ENCODE measurements at regions not wholly inside any gene's neighbourhood (a gene's known extent, or its start where the extent isn't known, plus 50 kb on each side); places are given as distances from the start of the nearest gene placed in this dataset.

- 93 to 96% (median 96%) methylated on average over 25 to 30 of the region's 30 CpGs for WGBS, 3 donors
- no peaks in the 10 kb centered on the region for H3K27me3 ChIP-seq
- H3K4me3 ChIP-seq: no peak overlapping the region
- intact Hi-C loops (cut with DNase I): loop anchor here in 1 of 4 donors (5.0 kb wide), 1 partner anchor 389 kb away; no protein-coding TSS in a partner anchor
- H3K27ac ChIP-seq: no peak overlapping the region
- H3K4me1 ChIP-seq (ENCODE audit: insufficient read depth): no peaks in the 10 kb centered on the region
- no peak for DNase-seq
- no peaks in the 10 kb centered on the region for H3K9me3 ChIP-seq
- H3K36me3 ChIP-seq: no peaks in the 10 kb centered on the region
- no peak for TF ChIP-seq POLR2A (IDR thresholded peaks at IDR 0.05)
- no peak for TF ChIP-seq CTCF (IDR thresholded peaks at IDR 0.05)
- TF ChIP-seq EP300 (IDR thresholded peaks at IDR 0.05): no peak
Observed at GRCh38 chrX:109875831-109876230, 127.1 kb upstream of the TMEM164 start.

GRCh38 chrX:109878236-109878635 is 124.7 kb upstream of the TMEM164 start:
- Histone ChIP-seq H3K36me3 (no peaks in the 10 kb centered on the region), H3K4me1 (ENCODE audit: insufficient read depth) (no peaks in the 10 kb centered on the region)
- no peak for DNase-seq

GRCh38 chrX:109879991-109880390 is 122.9 kb upstream of the TMEM164 start:
- no peak for DNase-seq
- no peaks in the 10 kb centered on the region for H3K9me3 ChIP-seq
- intact Hi-C loops (cut with DNase I): loop anchor here in 1 of 4 donors (5.0 kb wide), 1 partner anchor 393 kb away; no protein-coding TSS in a partner anchor
- no peak overlapping the region for H3K27ac ChIP-seq
- no peaks in the 10 kb centered on the region for H3K36me3 ChIP-seq
- TF ChIP-seq POLR2A (IDR thresholded peaks at IDR 0.05): no peak
- no peak for TF ChIP-seq CTCF (IDR thresholded peaks at IDR 0.05)
- no peak for TF ChIP-seq EP300 (IDR thresholded peaks at IDR 0.05)
- H3K4me3 ChIP-seq: no peak overlapping the region
- no peaks in the 10 kb centered on the region for H3K27me3 ChIP-seq
- 41 to 61% (median 56%) methylated on average over 2 of the region's 2 CpGs for WGBS, 3 donors
- no peaks in the 10 kb centered on the region for H3K4me1 ChIP-seq (ENCODE audit: insufficient read depth)

More at GRCh38 chrX:109878236-109878635, 124.7 kb upstream of the TMEM164 start:
- H3K27ac ChIP-seq: no peak overlapping the region
- H3K4me3 ChIP-seq: no peak overlapping the region
- H3K9me3 ChIP-seq: no peaks in the 10 kb centered on the region
- intact Hi-C loops (cut with DNase I): loop anchor here in 1 of 4 donors (5.0 kb wide), 1 partner anchor 391 kb away; no protein-coding TSS in a partner anchor
- WGBS, 3 donors: 53 to 56% (median 54%) methylated on average over 2 of the region's 2 CpGs
- H3K27me3 ChIP-seq: no peaks in the 10 kb centered on the region
- TF ChIP-seq POLR2A (IDR thresholded peaks at IDR 0.05): no peak
- no peak for TF ChIP-seq EP300 (IDR thresholded peaks at IDR 0.05)
- no peak for TF ChIP-seq CTCF (IDR thresholded peaks at IDR 0.05)

GRCh38 chrX:109880629-109881028 is 122.3 kb upstream of the TMEM164 start:
- H3K27me3 ChIP-seq: no peaks in the 10 kb centered on the region
- H3K9me3 ChIP-seq: no peaks in the 10 kb centered on the region
- H3K36me3 ChIP-seq: no peaks in the 10 kb centered on the region
- no peak overlapping the region for H3K4me3 ChIP-seq
- TF ChIP-seq POLR2A (IDR thresholded peaks at IDR 0.05): no peak
- no peak for TF ChIP-seq CTCF (IDR thresholded peaks at IDR 0.05)
- TF ChIP-seq EP300 (IDR thresholded peaks at IDR 0.05): no peak
- no peak for DNase-seq
- WGBS, 3 donors: 67 to 80% (median 71%) methylated on average over 2 of the region's 2 CpGs
- H3K4me1 ChIP-seq (ENCODE audit: insufficient read depth): no peaks in the 10 kb centered on the region
- H3K27ac ChIP-seq: no peak overlapping the region
- intact Hi-C loops (cut with DNase I): no loop called here

All from ovary (tissue), 7 donors.